CD4-positive, alpha-beta T cell treated with Interleukin-12 subunit alpha and Interleukin-12 subunit beta, for 1 hour (primary cell): ENCODE measurements at regions not wholly inside any gene's neighbourhood (a gene's known extent, or its start where the extent isn't known, plus 50 kb on each side); places are given as distances from the start of the nearest gene placed in this dataset.

ENCODE experiments used
- DNase-seq: peaks from one replicate; pipeline ENCODE4 v3.0.0-alpha.2; 2020

DNA sequence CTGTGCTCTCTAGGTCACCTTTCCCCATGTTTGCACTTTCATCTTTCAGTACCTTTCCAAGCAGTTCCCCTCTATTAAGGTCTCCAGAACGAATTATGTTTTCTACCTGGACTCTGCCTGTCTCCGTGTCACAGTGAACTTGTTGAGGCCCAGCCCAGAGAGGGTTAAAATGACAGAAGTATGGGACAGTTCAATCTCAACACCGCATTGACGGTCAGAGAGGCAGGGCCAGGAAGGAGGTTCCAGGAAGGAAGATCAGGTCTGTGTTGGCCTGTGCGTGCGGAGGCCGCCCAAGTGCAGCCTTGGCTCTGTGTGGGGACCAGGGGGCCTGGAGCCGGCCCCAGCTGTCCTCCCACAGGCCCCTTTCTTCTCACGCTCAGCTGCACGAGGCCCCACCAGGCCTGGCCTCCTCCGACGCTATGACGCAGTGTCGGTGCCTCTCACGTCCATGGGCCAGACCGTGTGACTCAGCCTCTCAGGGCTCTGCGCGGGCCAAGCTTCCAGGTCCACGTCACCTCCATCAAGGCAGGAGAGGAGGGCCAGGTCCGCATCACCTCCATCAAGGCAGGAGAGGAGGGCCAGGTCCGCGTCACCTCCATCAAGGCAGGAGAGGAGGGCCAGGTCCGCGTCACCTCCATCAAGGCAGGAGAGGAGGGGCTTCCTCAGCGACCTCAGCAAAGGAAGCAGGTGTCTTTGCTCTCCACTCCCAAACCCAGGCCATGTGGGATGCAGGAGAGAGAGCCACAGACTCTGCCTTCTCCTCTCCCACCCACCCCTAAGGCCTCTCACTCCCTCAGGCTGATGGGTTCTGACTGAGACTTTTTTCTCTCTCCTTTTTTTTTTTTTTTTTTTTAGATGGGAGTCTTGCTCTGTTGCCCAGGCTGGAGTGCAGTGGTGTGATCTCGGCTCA lies 83.1 kb downstream of the CPN2 start:
- no peak for DNase-seq

DNA sequence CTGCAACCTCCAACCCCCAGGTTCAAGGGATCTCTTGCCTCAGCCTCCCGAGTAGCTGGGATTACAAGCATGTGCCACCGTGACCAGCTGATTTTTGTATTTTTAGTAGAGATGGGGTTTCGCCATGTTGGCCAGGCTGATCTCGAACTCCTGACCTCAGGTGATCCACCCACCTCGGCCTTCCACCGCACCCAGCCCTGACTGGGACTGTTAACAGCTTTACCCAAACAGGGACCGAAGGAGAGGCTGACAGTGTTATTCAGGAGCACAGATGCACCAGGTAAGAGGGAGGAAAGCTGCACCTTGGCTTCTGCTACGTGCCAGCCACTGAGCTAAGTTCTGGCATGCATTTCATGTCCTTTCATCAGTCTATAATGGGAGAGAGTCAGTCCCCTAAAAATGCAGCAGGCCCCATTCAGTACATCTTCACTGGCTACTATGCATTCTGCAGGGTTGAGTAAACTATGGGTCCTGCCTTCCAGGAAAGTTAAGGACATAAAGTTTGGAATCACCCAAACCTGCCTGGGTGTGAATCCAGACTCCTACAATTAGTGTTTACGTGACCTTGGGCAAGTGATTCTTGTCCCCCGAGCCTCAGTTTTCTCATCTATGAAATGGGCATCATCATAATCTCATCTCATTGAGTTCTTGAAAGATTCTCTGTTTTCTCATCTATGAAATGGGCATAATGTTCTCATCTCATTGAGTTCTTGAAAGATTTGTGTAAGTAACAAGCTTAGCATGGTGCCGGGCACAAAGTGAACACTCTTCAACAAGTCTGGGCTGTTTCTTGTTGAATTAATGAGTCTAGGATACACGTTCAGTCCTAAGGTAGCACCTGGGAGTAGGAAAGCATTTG lies 82.2 kb downstream of the CPN2 start:
- no peak for DNase-seq

DNA sequence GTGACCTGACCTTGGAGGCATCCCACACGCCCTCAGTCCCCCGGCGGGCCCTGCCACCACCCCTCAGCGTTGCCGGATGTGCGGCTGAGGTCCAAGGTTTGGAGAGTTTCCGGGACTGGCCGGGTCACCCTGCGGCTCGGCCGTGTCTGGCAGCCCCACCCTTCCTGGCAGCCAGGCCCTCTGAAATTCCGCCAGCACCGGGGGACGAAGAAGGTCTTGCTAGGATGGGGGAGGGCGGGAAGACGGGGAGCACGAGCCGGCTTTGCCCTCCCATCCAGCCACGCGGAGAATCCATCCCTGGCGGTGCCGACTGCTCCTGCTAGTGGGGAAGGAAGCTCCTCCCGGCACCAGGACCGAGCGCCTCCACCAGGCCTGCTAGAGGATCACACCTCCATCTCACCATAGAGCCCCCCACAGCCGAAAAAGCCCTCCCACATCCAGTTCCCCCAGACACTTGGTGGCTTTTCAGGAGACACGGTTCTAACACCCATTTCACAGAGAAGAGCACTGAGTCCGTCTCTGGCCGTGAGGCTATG lies 81.5 kb downstream of the CPN2 start:
- DNase-seq = no peak

DNA sequence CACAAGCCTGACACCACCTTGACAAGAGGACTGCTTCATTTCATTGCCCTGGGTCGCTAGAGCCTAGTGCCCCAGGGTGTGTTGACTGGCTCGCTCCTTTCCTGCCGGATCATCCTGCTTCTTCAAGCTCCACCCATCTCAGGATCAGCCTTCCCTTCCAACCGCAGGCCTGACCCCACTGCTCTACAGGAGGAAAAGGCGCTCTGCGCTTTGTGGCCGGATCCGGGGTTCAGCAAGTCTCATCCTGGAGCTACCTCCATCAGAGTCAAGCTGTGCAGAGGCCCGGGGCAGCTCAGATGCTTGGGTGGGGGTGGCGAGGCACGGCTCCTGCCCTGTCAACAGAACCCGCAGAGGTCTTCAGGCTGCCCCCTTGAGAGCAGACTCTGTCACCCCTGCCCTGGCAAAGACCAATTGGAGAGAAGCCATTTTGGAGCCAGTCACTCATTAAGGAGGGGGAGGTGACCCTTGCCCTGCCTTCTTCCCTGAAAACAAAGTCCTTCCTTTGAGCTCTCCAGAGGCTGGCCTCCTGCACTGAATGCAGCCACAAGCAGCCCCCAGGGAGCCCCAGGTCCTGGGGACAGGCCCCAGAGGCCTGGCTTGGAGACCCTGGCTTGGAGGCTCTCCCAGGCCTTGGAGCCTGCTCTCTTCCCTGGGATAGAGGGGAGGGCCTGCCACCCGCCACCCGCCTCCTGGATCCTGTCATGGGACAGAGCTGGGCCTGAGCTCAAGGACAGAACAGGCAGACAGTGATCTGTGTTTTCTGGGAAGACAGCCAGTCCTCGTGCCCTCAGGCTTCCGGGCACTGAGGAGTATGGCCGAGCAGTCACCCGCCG lies 80.3 kb downstream of the CPN2 start:
- no peak for DNase-seq

DNA sequence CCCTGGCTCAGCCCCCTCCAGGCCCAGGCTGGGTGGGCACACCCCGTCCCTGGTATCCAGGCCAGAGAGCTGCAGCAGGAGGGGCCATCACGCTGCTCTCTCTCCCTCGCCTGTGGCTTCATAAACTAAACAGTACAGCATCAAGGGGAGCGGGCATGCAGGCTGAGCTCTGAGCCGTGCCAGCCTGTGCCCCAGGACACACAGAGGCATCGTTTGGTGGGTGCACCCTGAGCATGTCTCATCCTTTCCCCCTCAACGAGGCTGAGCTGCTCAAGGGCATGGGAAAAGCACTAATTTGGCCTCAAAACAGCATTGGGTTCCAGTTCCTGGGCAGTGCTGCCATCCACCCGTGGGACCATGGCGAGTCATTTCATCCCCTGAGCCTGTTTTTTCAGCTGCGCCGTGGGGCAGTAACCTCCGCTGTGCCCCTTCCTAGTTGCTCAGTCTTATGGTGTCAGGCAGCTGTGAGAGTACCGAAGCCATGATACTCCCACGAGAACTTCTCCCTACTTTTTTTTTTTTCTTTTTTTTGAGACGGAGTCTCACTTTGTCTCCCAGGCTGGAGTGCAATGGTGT lies 79.6 kb downstream of the CPN2 start:
- no peak for DNase-seq

DNA sequence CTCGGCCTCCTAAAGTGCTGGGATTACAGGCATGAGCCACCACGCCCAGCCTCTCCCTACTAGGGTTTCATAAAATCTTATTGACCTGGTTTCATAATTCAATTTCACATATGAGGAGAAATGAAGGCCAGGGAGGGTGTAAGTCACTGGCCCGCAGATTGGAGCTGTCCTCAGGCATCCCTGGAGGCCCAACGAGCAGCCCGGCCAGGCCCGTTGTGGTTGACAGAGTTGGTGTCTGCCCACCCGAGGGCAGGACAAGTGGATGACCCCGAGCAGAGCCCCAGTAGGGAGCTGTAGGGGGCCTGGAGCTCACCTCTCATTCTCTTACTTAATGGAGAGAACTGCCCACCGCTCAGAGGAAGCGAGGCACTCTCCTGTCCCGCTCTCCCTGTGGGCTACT lies 78.9 kb downstream of the CPN2 start:
- no peak for DNase-seq

DNA sequence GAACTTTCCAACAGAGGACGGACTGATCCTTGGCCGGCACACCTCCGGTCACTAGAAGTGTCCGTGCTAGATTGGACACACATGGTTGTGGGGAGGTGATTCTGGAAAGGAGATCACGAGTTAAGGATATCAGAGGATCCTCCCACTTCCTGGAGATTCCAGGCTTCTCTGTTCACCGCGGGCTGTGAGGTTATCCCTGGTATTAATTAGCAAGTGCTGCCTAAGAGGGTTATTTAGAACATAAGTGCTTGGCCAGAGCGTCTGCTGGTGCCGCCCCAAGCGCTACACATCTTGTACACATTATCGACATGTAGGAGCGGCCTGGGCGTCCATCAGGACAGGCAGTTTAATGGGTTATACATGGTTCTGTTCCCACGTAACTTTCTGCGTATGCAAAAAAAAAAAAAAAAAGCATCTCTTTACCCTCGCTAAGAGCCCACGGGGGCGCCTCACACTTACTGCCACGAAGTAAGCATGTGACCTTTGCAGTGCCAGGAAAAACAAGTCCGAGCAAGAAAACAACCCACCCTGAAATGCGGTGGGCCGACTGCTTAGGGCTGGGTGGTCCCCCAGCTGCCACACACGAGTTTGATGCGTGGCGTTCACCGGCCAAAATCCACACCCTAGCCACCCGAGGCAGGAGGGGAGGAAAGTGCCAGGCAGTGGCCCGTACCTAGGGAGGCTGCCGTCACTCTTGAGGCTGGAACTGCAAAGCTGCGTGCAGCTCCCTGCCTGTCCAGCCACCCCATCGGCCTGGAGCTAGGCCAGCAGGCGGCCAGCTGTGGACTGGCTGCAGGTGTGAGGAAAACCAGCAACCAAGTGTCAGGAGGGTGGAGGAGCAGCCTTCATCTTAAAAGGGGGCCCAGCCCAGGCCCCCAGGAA lies 78.0 kb downstream of the CPN2 start:
- no peak for DNase-seq

DNA sequence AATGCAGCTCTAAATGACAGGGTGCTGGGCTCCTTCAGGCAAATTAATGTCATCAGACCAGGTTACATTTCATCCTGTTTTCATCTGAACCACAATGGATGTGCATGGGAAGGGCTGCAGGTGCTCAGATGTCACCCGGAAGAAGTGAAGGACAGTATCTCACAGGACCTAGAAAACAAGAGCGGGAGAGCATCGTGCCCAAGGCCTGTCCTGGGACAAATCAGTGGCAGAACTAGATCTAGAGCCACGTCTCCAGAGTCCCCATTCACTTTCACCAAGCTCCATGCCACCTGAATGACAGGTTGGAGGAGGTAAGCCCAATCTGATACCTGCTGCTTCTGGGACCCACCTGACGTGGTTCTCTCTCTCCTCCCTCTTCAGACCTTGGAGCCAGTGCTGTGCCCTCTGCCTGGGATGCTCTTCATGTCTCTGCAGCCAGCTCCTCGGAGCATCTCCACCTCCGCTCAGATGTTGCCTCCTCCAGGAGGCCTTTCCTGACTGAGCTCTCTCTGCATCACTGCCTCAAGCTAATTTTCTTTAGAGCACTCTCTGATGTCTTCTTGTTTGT lies 77.3 kb downstream of the CPN2 start:
- no peak for DNase-seq

DNA sequence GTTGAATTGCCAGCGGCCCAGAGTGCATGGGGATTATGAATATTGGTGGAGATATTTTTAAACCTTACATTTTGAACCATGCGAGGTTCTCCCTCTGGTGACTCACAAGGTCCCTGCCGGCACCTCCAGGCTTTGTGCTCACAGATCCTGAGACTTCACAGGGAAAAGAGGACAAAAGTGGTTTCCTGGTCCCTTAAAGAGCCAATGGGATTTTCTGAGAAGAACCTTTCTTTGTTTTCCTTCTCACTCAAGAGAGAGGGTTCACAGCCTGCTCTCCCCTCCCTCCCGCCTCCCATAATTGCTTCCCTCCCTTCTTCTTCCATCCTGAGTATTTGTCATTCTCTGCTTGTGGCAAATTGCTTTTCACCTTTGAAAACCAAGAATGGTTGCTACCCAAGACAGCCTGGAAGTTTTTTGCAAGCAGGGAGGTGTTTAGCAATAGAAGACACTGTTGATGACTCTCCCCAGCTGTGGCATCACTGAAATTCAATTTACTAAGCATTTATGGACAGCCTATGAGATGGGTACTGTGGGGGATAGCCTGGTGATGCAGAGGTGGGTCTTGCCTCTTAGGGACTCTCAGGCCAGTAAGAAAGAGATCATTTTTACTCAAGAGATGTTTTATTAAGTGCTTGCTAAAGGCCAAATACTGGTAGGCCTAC lies 76.6 kb downstream of the CPN2 start:
- DNase-seq = no peak

DNA sequence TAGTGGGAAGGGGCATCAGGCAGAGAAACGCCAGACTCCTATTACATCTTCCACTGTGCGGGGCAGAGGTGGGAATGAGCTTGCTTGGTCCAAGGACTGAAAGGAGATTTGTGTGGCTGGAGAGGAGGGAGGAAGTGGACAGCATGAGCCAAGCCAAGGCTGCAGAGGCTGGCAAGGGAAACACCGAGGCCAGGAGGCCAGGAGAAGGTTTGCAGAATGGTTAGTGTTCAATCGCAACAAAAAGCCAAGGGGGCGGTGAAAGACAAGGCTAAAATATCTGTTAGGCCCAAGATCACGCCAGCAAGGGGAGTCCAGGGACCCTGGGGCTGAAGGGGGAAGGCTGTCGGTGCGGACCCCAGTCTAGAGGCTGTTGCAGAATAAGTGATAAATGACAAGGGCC lies 75.8 kb downstream of the CPN2 start:
- DNase-seq = no peak

DNA sequence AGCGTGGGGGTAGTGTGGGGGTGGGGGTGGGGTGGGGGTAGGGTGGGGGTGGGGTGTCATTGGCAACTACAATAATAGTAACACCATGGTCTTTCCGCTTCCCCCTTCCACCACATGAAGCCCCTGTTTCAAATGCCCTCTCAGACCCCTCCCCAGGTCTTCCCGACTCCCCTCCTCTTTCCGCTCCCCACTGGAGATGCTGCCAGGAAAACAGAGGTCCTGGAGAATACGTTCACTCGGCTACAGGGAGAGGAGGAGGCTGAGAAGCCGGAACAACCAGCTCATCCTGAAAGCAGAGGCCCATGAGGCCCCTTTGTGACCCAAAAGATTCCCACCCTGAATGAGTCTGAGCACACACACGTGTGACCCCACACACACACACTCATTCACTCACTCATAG lies 75.4 kb downstream of the CPN2 start:
- no peak for DNase-seq

DNA sequence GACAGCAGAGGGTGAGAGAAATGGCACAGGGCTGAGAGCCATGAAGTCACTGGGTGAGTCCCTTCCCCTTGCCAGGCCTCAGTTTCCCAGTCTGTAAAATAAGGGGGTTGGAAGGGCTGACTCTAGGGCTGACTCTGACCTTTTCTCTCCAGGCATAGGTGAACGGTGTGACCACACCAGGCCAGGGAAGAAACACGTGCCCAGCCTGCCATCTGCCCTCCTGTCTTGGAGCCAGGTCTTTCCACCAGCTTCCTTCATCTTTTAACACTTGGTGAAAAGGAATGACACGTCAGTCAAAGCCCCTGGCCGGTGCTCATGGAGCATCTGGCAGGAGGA lies 74.4 kb downstream of the CPN2 start:
- DNase-seq = no peak

DNA sequence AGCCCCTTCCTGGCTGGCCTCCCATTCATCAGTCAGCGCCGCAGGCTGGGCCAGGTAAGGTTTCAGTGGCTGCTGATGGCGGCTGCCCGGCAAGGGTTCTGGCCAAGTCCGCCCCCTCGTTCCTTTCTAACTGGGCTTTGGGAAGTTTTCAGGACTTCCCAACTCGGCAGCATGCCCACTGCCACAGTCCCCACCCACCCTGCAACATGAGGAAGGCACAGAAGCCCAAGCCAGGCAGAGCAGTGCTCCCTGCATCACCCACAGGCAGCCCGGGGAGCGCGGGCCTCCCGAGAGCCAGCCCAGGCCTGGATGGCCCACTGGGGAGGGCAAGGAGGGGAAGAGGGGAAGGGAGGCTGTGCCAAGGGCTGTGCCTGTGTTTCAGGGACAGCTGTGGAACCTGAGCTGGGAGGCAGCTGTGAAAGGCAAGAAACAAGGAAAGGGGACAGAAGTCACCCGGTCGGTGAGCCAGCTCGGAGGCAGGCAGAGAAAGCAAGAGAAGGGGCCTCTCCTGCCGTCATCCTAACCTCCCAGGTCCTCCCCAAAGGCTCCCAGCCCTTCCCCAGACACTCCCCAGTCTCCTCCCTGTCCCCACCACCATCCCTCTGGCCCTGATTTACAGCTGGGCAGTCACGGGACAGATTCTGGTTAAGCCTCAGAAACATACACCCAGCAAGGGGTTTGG lies 73.9 kb downstream of the CPN2 start:
- no peak for DNase-seq

DNA sequence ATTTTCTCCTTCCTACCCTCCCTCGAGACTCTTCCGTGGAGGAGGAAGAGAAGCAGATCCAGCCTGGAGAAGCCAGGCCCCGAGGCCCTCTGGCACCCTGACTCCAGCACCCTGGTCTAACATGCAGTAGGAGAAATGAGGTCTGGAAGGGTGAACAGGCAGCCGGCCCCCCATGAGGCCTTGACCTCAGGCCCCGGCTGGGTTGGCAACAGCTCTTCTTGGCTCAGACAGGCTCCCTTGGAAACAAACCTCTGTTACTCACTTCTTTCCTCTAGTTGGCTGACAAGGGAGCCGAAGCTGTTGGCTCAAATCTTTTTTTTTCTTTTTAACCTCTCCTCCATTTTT lies 73.4 kb downstream of the CPN2 start:
- no peak for DNase-seq

DNA sequence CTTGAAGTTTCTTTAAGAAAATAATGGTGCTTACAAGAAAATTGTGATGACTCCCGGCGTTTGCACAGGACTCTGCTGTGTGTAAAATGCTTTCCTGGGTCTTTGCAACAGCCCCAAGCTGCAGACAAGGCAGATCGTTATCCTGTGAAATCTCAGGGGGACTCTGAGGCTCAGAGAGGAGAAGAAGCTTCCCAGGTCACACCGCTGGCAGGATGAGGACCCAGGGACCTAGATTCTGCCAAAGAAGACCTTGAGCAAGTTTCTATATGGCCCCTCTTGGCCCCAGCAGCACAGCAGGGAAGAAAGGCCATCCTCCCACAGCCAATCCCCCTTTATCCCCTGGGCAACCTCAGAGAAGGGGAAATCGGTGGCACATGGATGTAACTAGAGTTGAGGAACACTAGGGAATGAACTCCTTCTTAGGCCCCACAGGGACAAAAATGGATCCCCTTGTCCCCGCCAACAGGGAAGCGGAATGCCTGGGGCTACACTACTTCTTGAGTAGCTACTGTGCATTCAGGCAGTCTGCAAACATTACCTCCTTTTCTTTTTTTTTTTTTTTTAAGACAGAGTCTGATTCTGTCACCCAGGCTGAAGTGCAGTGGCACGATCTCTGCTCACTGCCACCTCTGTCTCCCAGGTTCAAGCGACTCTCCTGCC lies 72.8 kb downstream of the CPN2 start:
- DNase-seq = no peak

DNA sequence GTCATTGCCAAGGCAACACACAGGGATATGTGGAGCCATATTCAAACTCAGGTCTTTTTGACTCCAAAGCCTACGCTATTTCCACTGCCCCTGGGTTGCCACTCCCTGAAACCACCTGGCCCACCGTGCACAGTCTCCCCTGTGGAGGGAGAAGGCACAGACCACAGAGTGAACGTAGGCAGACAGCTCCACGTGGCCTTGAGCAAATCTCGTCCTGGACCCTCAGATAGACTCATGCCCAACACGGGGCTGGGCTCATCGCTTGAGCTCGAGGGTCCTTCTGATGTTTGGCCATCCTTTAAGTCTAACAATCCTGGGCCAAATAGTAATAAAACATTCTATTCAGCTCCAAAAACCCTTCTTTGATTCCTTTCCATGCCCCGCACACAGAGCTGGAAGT lies 72.0 kb downstream of the CPN2 start:
- DNase-seq = no peak

DNA sequence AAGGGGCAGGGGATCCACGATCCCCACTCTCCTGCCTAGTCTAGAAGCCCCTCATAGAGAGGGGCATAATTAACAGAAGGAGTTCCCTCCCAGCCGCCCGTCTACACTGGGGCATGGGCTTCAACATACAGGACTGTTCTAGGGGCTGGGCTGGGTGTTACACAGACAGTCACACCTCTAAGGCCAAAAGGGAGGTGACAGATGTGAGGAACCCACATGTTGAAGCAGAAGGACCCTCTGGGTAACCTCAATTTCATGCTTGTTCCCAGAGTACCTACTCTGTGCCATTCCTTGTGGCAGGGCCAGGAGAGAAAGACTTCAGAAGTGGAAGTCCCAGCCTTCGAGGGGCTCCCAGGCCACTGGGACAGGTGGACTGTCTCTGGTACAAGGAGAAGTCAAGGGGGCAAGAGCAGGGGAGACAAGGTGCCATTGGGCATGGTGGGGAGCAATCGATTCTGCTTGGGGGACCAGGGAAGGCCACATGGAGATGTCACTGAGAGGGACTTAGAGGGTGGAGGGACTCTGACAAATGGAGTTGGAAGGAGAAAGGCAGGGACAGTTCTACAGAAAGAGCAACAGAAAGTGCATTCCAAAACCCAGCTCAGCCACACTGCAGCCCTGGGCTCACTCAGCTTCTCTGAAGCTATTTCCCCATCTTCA lies 71.3 kb downstream of the CPN2 start:
- DNase-seq = no peak

DNA sequence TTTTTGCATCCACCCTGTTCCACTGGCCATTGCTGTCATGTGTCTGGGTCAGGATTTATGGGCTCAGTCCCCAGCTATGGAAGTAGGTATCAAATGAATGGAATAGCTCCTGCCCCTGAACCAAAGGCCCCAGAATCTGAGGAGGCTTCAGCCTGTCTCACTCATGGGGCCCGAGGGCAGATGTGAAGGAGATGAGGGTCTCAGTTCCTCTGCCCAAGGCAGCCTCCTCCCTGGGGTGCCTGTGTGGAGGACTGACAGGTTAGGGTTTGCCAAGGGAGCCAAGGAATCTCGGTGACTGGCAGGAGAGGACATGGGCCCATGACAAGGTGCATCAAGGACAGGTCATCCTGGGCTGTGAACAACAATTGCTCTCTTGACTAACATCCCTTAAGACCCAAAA lies 70.4 kb downstream of the CPN2 start:
- no peak for DNase-seq

DNA sequence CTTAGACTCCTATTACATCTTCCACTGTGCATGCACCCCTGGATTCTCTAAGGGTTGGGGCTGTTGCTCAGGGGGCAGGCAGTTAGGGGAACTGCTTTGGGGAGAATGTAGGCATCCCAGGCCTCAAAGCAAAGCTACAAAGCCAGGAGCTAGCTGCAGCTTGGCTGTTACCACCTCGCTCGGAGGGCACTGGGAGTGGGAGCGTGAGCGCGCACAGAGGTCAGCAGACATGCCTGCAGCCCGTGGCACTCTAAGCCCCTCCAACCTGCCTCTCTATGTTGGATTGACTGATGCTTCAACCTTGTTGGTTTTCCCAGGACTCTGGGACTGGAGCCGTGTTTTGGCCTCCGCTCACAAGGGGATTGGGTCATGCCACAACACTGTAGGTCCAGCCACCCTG lies 69.8 kb downstream of the CPN2 start:
- no peak for DNase-seq
